ENCODE measurements at regions not wholly inside any gene's neighbourhood (a gene's known extent, or its start where the extent isn't known, plus 50 kb on each side); places are given as distances from the start of the nearest gene placed in this dataset.

GRCh38 chr5:110096419-110096818, 406.7 kb downstream of the MAN2A1 start:
- TF ChIP-seq, protein P1, sequence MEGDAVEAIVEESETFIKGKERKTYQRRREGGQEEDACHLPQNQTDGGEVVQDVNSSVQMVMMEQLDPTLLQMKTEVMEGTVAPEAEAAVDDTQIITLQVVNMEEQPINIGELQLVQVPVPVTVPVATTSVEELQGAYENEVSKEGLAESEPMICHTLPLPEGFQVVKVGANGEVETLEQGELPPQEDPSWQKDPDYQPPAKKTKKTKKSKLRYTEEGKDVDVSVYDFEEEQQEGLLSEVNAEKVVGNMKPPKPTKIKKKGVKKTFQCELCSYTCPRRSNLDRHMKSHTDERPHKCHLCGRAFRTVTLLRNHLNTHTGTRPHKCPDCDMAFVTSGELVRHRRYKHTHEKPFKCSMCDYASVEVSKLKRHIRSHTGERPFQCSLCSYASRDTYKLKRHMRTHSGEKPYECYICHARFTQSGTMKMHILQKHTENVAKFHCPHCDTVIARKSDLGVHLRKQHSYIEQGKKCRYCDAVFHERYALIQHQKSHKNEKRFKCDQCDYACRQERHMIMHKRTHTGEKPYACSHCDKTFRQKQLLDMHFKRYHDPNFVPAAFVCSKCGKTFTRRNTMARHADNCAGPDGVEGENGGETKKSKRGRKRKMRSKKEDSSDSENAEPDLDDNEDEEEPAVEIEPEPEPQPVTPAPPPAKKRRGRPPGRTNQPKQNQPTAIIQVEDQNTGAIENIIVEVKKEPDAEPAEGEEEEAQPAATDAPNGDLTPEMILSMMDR (IDR thresholded peaks at IDR 0.05), result no peak
- no peak for TF ChIP-seq POLR2AphosphoS5 (IDR thresholded peaks at IDR 0.05)
- TF ChIP-seq POLR2A (IDR thresholded peaks at IDR 0.05), result no peak
